SK-N-SH (cell line): ENCODE measurements at regions not wholly inside any gene's neighbourhood (a gene's known extent, or its start where the extent isn't known, plus 50 kb on each side); places are given as distances from the start of the nearest gene placed in this dataset.

Source experiments
- CTCF ChIA-PET: fragments of 300-600, 350-600 bp; formaldehyde crosslinking; extraction: SDS; loops from one replicate; lab custom pipeline; 2021; lab: Yijun Ruan, JAX
- POLR2A ChIA-PET: fragments of 350-600 bp; sonication (Branson Sonifier 250); formaldehyde crosslinking; extraction: SDS; loops from one replicate; lab custom pipeline; 2020; ENCODE audit warnings: antibody characterized with exemption, inconsistent platforms; lab: Yijun Ruan, JAX
- DNase-seq: peaks from one replicate; pipeline ENCODE4 v3.0.0; 2012
- H2AFZ ChIP-seq: fragments of 200-600 bp; sonication (generic); 2 replicates; pipeline ENCODE4 v1.8.1; 2016; ENCODE audit warnings: antibody characterized with exemption, mild to moderate bottlenecking, low read depth
- H3F3A ChIP-seq: fragments of 200-600 bp; sonication (generic); replicated peaks from 2 replicates; pipeline ENCODE3; 2016; ENCODE audit warnings: antibody characterized with exemption, mild to moderate bottlenecking; ENCODE audit not compliant: insufficient read depth
- H3K27ac ChIP-seq, 2 experiments: fragments of 200-500 bp in 1 of 2; fragments of 200-600 bp in 1 of 2; sonication (Bioruptor generic) in 1 of 2; sonication (generic), shearing (Covaris generic) in 1 of 2; 2 replicates each; pipeline versions ENCODE4 v1.5.1 to v1.6.1; 2014 to 2016; ENCODE audit warnings: low read depth in 2 of 2, inconsistent platforms in 1 of 2, low read length in 1 of 2, mild to moderate bottlenecking in 1 of 2, mixed read lengths in 1 of 2
- H3K27me3 ChIP-seq: fragments of 200-600 bp; sonication (generic), shearing (Covaris generic); 2 replicates; pipeline ENCODE4 v1.6.1; 2016; ENCODE audit warnings: mixed run types; ENCODE audit not compliant: insufficient read depth
- H3K36me3 ChIP-seq, 2 experiments: fragments of 200-500 bp in 1 of 2; fragments of 200-600 bp in 1 of 2; sonication (Bioruptor generic) in 1 of 2; sonication (generic) in 1 of 2; replicated peaks in 1 of 2; 2 replicates each; pipeline versions ENCODE3 to v1.5.1; 2014 to 2016; ENCODE audit warnings: low read length in 1 of 2, mild to moderate bottlenecking in 1 of 2; ENCODE audit not compliant: insufficient read depth in 2 of 2, control insufficient read depth in 1 of 2
- H3K4me1 ChIP-seq, 2 experiments: fragments of 200-500 bp in 1 of 2; fragments of 200-600 bp in 1 of 2; sonication (Bioruptor generic) in 1 of 2; sonication (generic), shearing (Covaris generic) in 1 of 2; 2 replicates each; pipeline versions ENCODE4 v1.5.1 to v1.6.1; 2014 to 2016; ENCODE audit warnings: low read depth in 1 of 2, low read length in 1 of 2, mixed run types in 1 of 2; ENCODE audit not compliant: insufficient read depth in 2 of 2, control insufficient read depth in 1 of 2
- H3K4me2 ChIP-seq: fragments of 200-600 bp; sonication (generic), shearing (Covaris generic); 2 replicates; pipeline ENCODE4 v1.6.1; 2017; ENCODE audit warnings: mixed run types
- H3K4me3 ChIP-seq, 2 experiments: fragments of 200-500 bp in 1 of 2; fragments of 200-600 bp in 1 of 2; sonication (Bioruptor generic) in 1 of 2; sonication (generic), shearing (Covaris generic) in 1 of 2; 2 replicates each; pipeline versions ENCODE4 v1.5.1 to v1.8.1; 2014 to 2016; ENCODE audit warnings: low read depth in 2 of 2, inconsistent platforms in 1 of 2, low read length in 1 of 2, mild to moderate bottlenecking in 1 of 2, mixed read lengths in 1 of 2, moderate library complexity in 1 of 2
- H3K79me2 ChIP-seq: fragments of 200-600 bp; sonication (generic); 2 replicates; pipeline ENCODE4 v1.8.1; 2017; ENCODE audit warnings: mild to moderate bottlenecking; ENCODE audit not compliant: insufficient read depth
- H3K9ac ChIP-seq: fragments of 200-600 bp; sonication (generic); 2 replicates; pipeline ENCODE4 v1.6.1; 2017; ENCODE audit warnings: mixed run types
- H3K9me2 ChIP-seq: fragments of 200-600 bp; sonication (generic); 2 replicates; pipeline ENCODE4 v1.6.1; 2017; ENCODE audit warnings: mixed run types
- H3K9me3 ChIP-seq: fragments of 200-600 bp; sonication (generic); 2 replicates; pipeline ENCODE4 v1.6.1; 2017; ENCODE audit warnings: mixed run types, mild to moderate bottlenecking, moderate library complexity
- H4K20me1 ChIP-seq: fragments of 200-600 bp; sonication (generic); 2 replicates; pipeline ENCODE4 v1.6.1; 2017; ENCODE audit warnings: mild to moderate bottlenecking, mixed run types; ENCODE audit not compliant: insufficient read depth
- EP300 ChIP-seq, 2 experiments: IDR thresholded peaks; 2 replicates each; pipeline versions ENCODE4 v1.4.0 to v1.6.1; 2012; ENCODE audit warnings: borderline replicate concordance in 1 of 2, low read depth in 1 of 2, low read length in 1 of 2
- FOXJ3 ChIP-seq: sonication (generic); formaldehyde crosslinking; IDR thresholded peaks from 2 replicates; pipeline ENCODE4 v1.5.1; 2020; ENCODE audit warnings: mild to moderate bottlenecking, missing genetic modification reagents
- GABPA ChIP-seq: IDR thresholded peaks from 2 replicates; pipeline ENCODE4 v1.4.0; 2012; ENCODE audit warnings: low read depth, mild to moderate bottlenecking
- NFIC ChIP-seq: IDR thresholded peaks from 2 replicates; pipeline ENCODE4 v1.4.0; 2012; ENCODE audit warnings: borderline replicate concordance
- POLR2AphosphoS5 ChIP-seq: IDR thresholded peaks from 2 replicates; pipeline ENCODE4 v1.6.1; 2012; ENCODE audit warnings: low read depth, low read length
- RCOR1 ChIP-seq: fragments of 150-350 bp; IDR thresholded peaks from 2 replicates; pipeline ENCODE4 v1.6.1; 2017; ENCODE audit warnings: antibody characterized with exemption, low read length
- RFX5 ChIP-seq: IDR thresholded peaks from 2 replicates; pipeline ENCODE4 v1.6.1; 2012; ENCODE audit warnings: mild to moderate bottlenecking, improper control_type of control experiment, low read length
- SIN3A ChIP-seq: IDR thresholded peaks from 2 replicates; pipeline ENCODE4 v1.6.1; 2012; ENCODE audit warnings: low read depth, mild to moderate bottlenecking, low read length, moderate library complexity, borderline replicate concordance
- SMC3 ChIP-seq: IDR thresholded peaks from 2 replicates; pipeline ENCODE4 v1.6.1; 2012; ENCODE audit warnings: low read depth, low read length, improper control_type of control experiment
- TCF12 ChIP-seq: IDR thresholded peaks from 2 replicates; pipeline ENCODE4 v1.4.0; 2012
- TEAD4 ChIP-seq: IDR thresholded peaks from 2 replicates; pipeline ENCODE4 v1.4.0; 2012; ENCODE audit warnings: mild to moderate bottlenecking, borderline replicate concordance; ENCODE audit not compliant: insufficient read depth
- whole genome bisulfite sequencing: methylation state at CpG from one replicate; pipeline ENCODE4 v1.1.6; 2017; ENCODE audit warnings: low lambda C conversion rate; 5-methylcytosine and 5-hydroxymethylcytosine counted together
- TF ChIP-seq, protein P1 (sequence below): fragments of 150-350 bp; IDR thresholded peaks from 2 replicates; pipeline ENCODE4 v1.6.1; 2017; ENCODE audit warnings: antibody characterized with exemption, low read length, low read depth, borderline replicate concordance
- TF ChIP-seq, protein P2 (sequence below): IDR thresholded peaks from 2 replicates; pipeline ENCODE4; 2012
- TF ChIP-seq, protein P3 (sequence below): fragments of 150-350 bp; IDR thresholded peaks from 2 replicates; pipeline ENCODE4 v1.6.1; 2016; ENCODE audit warnings: mild to moderate bottlenecking, low read depth, low read length

DNA sequence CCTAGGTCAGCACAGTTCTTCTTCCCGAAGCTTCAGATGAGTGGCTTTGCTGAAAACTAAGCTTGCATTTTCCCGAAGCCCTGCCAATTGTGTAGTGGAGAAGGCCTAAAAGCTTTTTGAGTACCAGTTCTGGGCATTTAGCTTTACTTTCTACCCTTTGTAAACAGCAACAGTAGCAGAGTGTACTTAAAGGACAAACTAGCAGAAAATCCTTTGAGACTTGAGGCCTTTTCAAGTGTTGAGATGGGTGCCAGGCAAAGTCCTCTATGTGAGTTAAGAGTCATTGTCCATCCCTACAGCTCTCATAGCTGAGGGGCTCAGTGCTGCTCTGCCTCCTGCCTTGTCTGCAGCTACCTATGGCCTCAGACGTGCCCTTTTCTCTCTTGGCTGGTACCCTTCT lies 368.2 kb downstream of the CCSER2 start (continued):
- TF ChIP-seq, protein P1, sequence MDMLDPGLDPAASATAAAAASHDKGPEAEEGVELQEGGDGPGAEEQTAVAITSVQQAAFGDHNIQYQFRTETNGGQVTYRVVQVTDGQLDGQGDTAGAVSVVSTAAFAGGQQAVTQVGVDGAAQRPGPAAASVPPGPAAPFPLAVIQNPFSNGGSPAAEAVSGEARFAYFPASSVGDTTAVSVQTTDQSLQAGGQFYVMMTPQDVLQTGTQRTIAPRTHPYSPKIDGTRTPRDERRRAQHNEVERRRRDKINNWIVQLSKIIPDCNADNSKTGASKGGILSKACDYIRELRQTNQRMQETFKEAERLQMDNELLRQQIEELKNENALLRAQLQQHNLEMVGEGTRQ: no peak
- TF ChIP-seq SMC3 (no peak), TCF12 (no peak), RFX5 (no peak), EP300 (IDR thresholded peaks at IDR 0.05; ENCODE audit: borderline replicate concordance in 1 of 2, low read depth in 1 of 2, low read length in 1 of 2) (no peak), SIN3A (no peak), FOXJ3 (no peak), GABPA (no peak)
- TF ChIP-seq, protein P2, sequence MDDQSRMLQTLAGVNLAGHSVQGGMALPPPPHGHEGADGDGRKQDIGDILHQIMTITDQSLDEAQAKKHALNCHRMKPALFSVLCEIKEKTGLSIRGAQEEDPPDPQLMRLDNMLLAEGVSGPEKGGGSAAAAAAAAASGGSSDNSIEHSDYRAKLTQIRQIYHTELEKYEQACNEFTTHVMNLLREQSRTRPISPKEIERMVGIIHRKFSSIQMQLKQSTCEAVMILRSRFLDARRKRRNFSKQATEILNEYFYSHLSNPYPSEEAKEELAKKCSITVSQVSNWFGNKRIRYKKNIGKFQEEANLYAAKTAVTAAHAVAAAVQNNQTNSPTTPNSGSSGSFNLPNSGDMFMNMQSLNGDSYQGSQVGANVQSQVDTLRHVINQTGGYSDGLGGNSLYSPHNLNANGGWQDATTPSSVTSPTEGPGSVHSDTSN: no peak

DNA sequence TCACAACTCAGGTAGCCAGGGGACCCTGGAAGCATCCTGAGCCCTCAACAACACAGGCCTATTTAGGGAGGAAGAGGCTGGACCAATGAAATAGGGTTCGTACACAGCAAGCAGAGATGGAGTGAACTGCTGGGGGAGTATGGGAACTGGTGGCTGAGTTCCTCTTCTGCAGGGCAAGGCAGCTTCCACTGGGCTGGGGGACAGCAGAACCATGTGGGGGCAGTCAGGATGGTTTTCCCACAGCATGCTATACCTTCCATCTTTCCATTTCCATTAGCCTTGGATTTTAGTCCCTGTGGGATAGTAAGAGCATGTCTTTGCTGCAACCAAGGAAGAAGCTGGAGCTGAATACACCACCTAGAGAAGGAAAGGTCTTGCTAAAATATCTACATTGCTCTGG lies 370.6 kb downstream of the CCSER2 start:
- Histone ChIP-seq H3F3A (no peaks in the 10 kb centered on the region), H4K20me1 (no peaks in the 10 kb centered on the region), H2AFZ (no peak overlapping the region), H3K9me3 (no peaks in the 10 kb centered on the region), H3K27me3 (no peaks in the 10 kb centered on the region), H3K9ac (no peak overlapping the region), H3K36me3 (no peaks in the 10 kb centered on the region), H3K79me2 (no peaks in the 10 kb centered on the region), H3K4me2 (no peak overlapping the region), H3K27ac (no peak overlapping the region), H3K9me2 (no peaks in the 10 kb centered on the region), H3K4me3 (no peak overlapping the region), H3K4me1 (no peaks in the 10 kb centered on the region)
- WGBS: 33% methylated on average over 1 of the region's 1 CpG
- TF ChIP-seq TEAD4 (no peak), TCF12 (no peak), POLR2AphosphoS5 (no peak), NFIC (no peak), RCOR1 (no peak)
- TF ChIP-seq, protein P3, sequence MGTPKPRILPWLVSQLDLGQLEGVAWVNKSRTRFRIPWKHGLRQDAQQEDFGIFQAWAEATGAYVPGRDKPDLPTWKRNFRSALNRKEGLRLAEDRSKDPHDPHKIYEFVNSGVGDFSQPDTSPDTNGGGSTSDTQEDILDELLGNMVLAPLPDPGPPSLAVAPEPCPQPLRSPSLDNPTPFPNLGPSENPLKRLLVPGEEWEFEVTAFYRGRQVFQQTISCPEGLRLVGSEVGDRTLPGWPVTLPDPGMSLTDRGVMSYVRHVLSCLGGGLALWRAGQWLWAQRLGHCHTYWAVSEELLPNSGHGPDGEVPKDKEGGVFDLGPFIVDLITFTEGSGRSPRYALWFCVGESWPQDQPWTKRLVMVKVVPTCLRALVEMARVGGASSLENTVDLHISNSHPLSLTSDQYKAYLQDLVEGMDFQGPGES: no peak
- DNase-seq: no peak
- CTCF ChIA-PET: interaction anchor here (2.5 kb wide), 1 partner anchor 16 kb away, joined by 11 read pairs; no protein-coding TSS in a partner anchor
- POLR2A ChIA-PET: no interaction called here
